RWPE2 (cell line): ENCODE measurements at regions not wholly inside any gene's neighbourhood (a gene's known extent, or its start where the extent isn't known, plus 50 kb on each side); places are given as distances from the start of the nearest gene placed in this dataset.

ENCODE experiments used
- ATAC-seq: fragments of 200-7000 bp; cut with Tn5 transposase; 3 replicates; pipeline ENCODE4 v1.9.1; 2021; ENCODE audit warnings: low read depth
- DNase-seq: peaks from one replicate; pipeline ENCODE4 v3.0.0-alpha.2; 2020; ENCODE audit warnings: low spot score
- H3K27ac ChIP-seq: fragments of 450-650 bp; 2 replicates; pipeline ENCODE4 v1.5.1; 2017; ENCODE audit warnings: mild to moderate bottlenecking; ENCODE audit not compliant: poor library complexity, severe bottlenecking
- H3K27me3 ChIP-seq: fragments of 250-450 bp; sonication (Bioruptor Pico); 2 replicates; pipeline ENCODE4 v1.5.1; 2021; ENCODE audit warnings: mild to moderate bottlenecking, moderate library complexity; ENCODE audit not compliant: insufficient read depth, poor library complexity, severe bottlenecking
- H3K36me3 ChIP-seq: fragments of 250-450 bp; sonication (Bioruptor Pico); 2 replicates; pipeline ENCODE4 v1.5.1; 2020; ENCODE audit warnings: low read depth, mild to moderate bottlenecking, moderate library complexity
- H3K4me1 ChIP-seq: fragments of 250-450 bp; sonication (Bioruptor Pico); 2 replicates; pipeline ENCODE4 v1.5.1; 2021; ENCODE audit warnings: mild to moderate bottlenecking, moderate library complexity; ENCODE audit not compliant: insufficient read depth, poor library complexity, severe bottlenecking
- H3K4me3 ChIP-seq: fragments of 250-450 bp; sonication (Bioruptor Pico); 2 replicates; pipeline ENCODE4 v1.5.1; 2021; ENCODE audit warnings: mild to moderate bottlenecking, moderate library complexity; ENCODE audit not compliant: severe bottlenecking
- H3K9me3 ChIP-seq: fragments of 250-450 bp; sonication (Bioruptor Pico); 2 replicates; pipeline ENCODE4 v1.5.1; 2021; ENCODE audit warnings: mild to moderate bottlenecking, moderate library complexity; ENCODE audit not compliant: severe bottlenecking
- TF ChIP-seq, protein P1 (sequence below): fragments of 450-650 bp; IDR thresholded peaks from one replicate; pipeline ENCODE4 v1.5.1; 2017; ENCODE audit warnings: mild to moderate bottlenecking, moderate library complexity; ENCODE audit not compliant: poor library complexity, severe bottlenecking

DNA sequence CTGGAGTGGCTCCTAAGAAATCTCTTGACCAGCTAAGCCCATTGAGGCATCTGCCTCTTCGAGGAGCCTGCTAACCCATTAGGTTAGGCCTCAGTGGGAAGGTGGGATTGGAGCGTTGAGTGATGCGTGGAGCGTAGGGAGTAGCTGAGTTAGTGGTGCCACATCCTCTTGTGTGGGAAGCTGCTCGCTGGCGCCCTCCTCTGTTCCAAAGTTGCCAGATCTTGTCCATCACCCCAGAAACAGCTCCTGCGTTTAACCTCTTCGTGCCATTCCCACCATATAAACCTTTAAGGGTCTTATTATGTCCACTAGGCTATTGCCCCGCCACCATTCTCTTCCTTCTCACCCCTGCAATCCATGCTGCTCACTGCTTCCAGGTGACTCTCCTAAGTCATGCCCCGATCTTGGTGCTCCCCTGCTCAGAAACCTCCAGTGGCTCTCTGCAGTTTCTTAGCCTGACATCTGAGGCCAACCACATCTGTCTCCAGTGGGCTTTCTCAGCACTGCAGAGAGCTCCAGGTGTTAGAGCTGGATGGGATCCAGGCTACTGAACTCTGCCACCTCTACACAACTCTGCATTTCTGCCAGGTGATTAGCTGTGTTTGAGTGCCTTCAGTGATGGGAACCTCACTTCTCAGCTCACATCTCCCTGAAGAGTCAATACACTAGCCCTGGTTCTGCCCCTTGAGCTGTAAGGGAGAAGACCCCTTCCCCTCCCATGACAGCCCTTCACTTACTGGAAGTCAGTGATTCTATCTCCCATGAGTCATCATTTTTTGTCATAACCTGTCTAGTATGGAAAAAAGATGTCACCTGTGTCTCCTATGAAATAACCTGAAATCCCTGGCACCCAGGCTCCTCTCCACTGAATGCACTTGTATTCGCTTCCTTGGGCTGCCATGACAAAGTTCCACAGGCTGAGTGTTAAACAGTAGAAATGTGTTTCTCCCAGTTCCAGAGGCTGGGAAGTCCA is 65.0 kb upstream of the FGFR2 start:
- ATAC-seq: no peak
- H3K9me3 ChIP-seq: no peaks in the 10 kb centered on the region

DNA sequence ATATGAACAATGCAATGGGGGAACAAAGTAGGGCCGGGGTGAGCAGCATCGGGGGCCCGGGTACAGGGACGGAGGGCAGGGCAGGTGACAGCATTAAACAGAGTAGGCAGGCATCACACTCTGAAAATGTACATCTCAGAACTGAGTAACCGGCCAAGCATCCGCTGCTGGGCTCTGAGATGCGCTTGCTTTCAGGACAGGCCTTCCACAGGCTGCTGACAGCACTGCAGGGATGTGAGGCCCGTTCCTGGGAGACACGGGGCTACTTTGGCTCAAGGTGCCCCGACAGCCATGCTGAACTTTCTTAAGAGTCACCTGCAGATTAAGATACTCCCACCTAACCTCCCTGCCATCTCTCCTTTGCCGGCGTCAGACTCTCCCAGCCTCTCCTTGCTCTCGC is 64.3 kb upstream of the FGFR2 start:
- TF ChIP-seq, protein P1, sequence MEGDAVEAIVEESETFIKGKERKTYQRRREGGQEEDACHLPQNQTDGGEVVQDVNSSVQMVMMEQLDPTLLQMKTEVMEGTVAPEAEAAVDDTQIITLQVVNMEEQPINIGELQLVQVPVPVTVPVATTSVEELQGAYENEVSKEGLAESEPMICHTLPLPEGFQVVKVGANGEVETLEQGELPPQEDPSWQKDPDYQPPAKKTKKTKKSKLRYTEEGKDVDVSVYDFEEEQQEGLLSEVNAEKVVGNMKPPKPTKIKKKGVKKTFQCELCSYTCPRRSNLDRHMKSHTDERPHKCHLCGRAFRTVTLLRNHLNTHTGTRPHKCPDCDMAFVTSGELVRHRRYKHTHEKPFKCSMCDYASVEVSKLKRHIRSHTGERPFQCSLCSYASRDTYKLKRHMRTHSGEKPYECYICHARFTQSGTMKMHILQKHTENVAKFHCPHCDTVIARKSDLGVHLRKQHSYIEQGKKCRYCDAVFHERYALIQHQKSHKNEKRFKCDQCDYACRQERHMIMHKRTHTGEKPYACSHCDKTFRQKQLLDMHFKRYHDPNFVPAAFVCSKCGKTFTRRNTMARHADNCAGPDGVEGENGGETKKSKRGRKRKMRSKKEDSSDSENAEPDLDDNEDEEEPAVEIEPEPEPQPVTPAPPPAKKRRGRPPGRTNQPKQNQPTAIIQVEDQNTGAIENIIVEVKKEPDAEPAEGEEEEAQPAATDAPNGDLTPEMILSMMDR: no peak
- no peaks in the 10 kb centered on the region for H3K36me3 ChIP-seq
- H3K27me3 ChIP-seq: no peaks in the 10 kb centered on the region
- ATAC-seq: no peak
- H3K4me1 ChIP-seq: no peaks in the 10 kb centered on the region
- no peak overlapping the region for H3K27ac ChIP-seq
- H3K4me3 ChIP-seq: no peak overlapping the region
- no peaks in the 10 kb centered on the region for H3K9me3 ChIP-seq
- DNase-seq: no peak

More for the DNA sequence above, 65.0 kb upstream of the FGFR2 start:
- TF ChIP-seq, protein P1: peak; percentile 23
- Histone ChIP-seq H3K36me3 (no peaks in the 10 kb centered on the region), H3K4me3 (no peak overlapping the region), H3K27ac (no peak overlapping the region), H3K27me3 (no peaks in the 10 kb centered on the region), H3K4me1 (no peaks in the 10 kb centered on the region)
- no peak for DNase-seq

DNA sequence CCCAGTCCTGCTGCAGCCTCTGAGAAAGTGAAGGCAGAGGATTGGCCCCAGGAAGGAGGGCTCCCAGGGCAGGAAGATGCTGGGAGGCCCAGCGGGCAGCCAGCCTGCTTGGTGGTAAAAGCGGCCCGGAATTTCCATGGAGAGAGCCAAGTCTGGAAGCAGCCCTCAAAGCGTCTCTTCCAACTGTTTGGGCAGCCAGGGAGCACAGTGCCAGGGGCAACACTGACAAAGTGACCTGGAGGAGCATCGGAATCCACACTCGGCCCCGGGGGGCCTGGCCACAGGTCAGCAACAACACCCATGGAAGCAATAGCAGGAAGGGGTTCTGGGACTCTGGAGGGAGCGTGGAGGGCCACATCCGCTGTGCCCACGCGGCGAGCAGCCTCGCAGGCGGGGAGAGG is 63.2 kb upstream of the FGFR2 start:
- TF ChIP-seq, protein P1: no peak
- Histone ChIP-seq H3K4me1 (no peaks in the 10 kb centered on the region), H3K36me3 (no peaks in the 10 kb centered on the region), H3K27ac (no peak overlapping the region), H3K27me3 (no peaks in the 10 kb centered on the region), H3K9me3 (no peaks in the 10 kb centered on the region), H3K4me3 (no peak overlapping the region)
- DNase-seq: no peak
- ATAC-seq: no peak

DNA sequence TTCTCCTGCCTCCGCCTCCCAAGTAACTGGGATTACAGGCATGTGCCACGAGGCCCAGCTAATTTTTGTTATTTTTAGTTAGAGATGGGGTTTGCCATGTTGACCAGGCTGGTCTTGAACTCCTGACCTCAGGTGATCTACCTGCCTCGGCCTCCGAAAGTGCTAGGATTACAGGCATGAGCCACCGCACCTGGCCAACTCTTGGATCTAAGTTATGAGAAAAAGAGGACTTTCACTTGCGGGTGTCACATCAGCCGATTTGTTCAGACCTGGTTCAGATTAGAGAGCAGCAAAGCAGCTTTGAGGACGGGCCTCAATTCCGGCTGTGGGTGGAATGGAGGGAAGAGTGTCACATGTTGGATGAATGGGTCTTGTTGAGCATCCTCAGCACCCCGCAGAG is 61.0 kb upstream of the FGFR2 start:
- TF ChIP-seq, protein P1: no peak
- H3K27ac ChIP-seq: no peak overlapping the region
- ATAC-seq: no peak

DNA sequence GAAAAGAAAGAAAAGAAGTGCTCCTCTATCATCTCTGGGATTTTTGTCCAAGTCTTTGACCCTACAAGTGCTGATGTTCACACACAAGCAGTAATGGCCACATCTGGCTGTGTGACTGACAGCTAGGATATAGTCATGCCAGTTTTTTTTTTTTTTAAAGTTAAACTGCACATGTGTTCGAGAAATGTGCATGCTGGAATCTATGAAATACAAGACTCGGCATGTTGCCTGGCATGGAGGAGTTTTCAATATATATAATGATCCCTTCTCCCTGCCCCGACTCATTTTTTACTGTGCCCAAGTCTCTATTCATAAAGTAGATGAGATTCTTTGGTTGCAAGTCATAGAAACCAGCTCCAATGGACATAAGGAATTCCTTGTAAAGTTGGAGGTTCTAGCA is 60.4 kb upstream of the FGFR2 start:
- no peaks in the 10 kb centered on the region for H3K9me3 ChIP-seq
- no peaks in the 10 kb centered on the region for H3K27me3 ChIP-seq
- no peak overlapping the region for H3K4me3 ChIP-seq
- H3K4me1 ChIP-seq: no peaks in the 10 kb centered on the region
- H3K27ac ChIP-seq: no peak overlapping the region
- no peaks in the 10 kb centered on the region for H3K36me3 ChIP-seq
- DNase-seq: no peak
- no peak for ATAC-seq
- TF ChIP-seq, protein P1: no peak

More for the DNA sequence above, 61.0 kb upstream of the FGFR2 start:
- no peaks in the 10 kb centered on the region for H3K36me3 ChIP-seq
- no peaks in the 10 kb centered on the region for H3K27me3 ChIP-seq
- H3K4me3 ChIP-seq: no peak overlapping the region
- no peak for DNase-seq
- no peaks in the 10 kb centered on the region for H3K9me3 ChIP-seq
- no peaks in the 10 kb centered on the region for H3K4me1 ChIP-seq
